Neural progenitor cell (in vitro differentiated cells): ENCODE measurements at regions not wholly inside any gene's neighbourhood (a gene's known extent, or its start where the extent isn't known, plus 50 kb on each side); places are given as distances from the start of the nearest gene placed in this dataset.

Experiments
- DNase-seq: peaks from one replicate; pipeline ENCODE4 v3.0.0-alpha.2; 2016; ENCODE audit warnings: low spot score
- H2AFZ ChIP-seq: fragments of 200-600 bp; sonication (generic); replicated peaks from 2 replicates; pipeline ENCODE4 v1.6.1; 2016; ENCODE audit warnings: antibody characterized with exemption
- H3F3A ChIP-seq: fragments of 200-600 bp; sonication (generic); 2 replicates; pipeline ENCODE4 v1.6.1; 2016; ENCODE audit warnings: antibody characterized with exemption, low read depth
- H3K27ac ChIP-seq: fragments of 200-600 bp; sonication (generic); 2 replicates; pipeline ENCODE4 v1.5.1; 2016; ENCODE audit warnings: mild to moderate bottlenecking
- H3K27me3 ChIP-seq: fragments of 200-600 bp; sonication (generic); 2 replicates; pipeline ENCODE4 v1.6.1; 2016; ENCODE audit warnings: mild to moderate bottlenecking, moderate library complexity
- H3K36me3 ChIP-seq: fragments of 200-600 bp; sonication (generic); 2 replicates; pipeline ENCODE4 v1.5.1; 2016
- H3K4me1 ChIP-seq: fragments of 200-600 bp; sonication (generic); 2 replicates; pipeline ENCODE4 v1.6.1; 2016; ENCODE audit warnings: mixed run types
- H3K4me2 ChIP-seq: fragments of 200-600 bp; sonication (generic); 2 replicates; pipeline ENCODE4 v1.6.1; 2016
- H3K4me3 ChIP-seq: fragments of 200-600 bp; sonication (generic); 2 replicates; pipeline ENCODE4 v1.5.1; 2016
- H3K79me2 ChIP-seq: fragments of 200-600 bp; sonication (generic); 2 replicates; pipeline ENCODE4 v1.6.1; 2016; ENCODE audit warnings: low read depth
- H3K9ac ChIP-seq: fragments of 200-600 bp; sonication (generic); 2 replicates; pipeline ENCODE4 v1.6.1; 2016
- H3K9me3 ChIP-seq: fragments of 200-600 bp; sonication (generic); 2 replicates; pipeline ENCODE4 v1.5.1; 2016; ENCODE audit warnings: low read depth
- H4K20me1 ChIP-seq: fragments of 200-600 bp; sonication (generic); 2 replicates; pipeline ENCODE4 v1.6.1; 2016; ENCODE audit warnings: low read depth
- H3K27ac Mint-ChIP-seq: 3 replicates; pipeline ENCODE4 v1.8.0; 2021; ENCODE audit warnings: mixed read lengths
- H3K27me3 Mint-ChIP-seq: 2 replicates; pipeline ENCODE4 v1.8.0; 2022; ENCODE audit warnings: low read depth, mild to moderate bottlenecking, inconsistent platforms, moderate library complexity, mixed read lengths; ENCODE audit not compliant: insufficient read depth
- H3K36me3 Mint-ChIP-seq: 3 replicates; pipeline ENCODE4 v1.8.0; 2021; ENCODE audit warnings: mixed read lengths
- H3K4me1 Mint-ChIP-seq: 3 replicates; pipeline ENCODE4 v1.8.0; 2021; ENCODE audit warnings: mixed read lengths
- H3K4me3 Mint-ChIP-seq: 3 replicates; pipeline ENCODE4 v1.8.0; 2021; ENCODE audit warnings: mild to moderate bottlenecking, moderate library complexity, mixed read lengths
- H3K9me3 Mint-ChIP-seq: 3 replicates; pipeline ENCODE4 v1.8.0; 2020; ENCODE audit warnings: mixed read lengths
- EZH2 ChIP-seq: fragments of 200-600 bp; sonication (generic); IDR thresholded peaks from 2 replicates; pipeline ENCODE4 v1.6.1; 2017; ENCODE audit warnings: antibody characterized with exemption, mild to moderate bottlenecking, moderate library complexity
- EZH2phosphoT487 ChIP-seq: fragments of 200-600 bp; sonication (generic); IDR thresholded peaks from 2 replicates; pipeline ENCODE4 v1.6.1; 2017; ENCODE audit warnings: antibody characterized with exemption
- TF ChIP-seq, protein P1 (sequence below): fragments of 200-600 bp; sonication (generic); IDR thresholded peaks from 2 replicates; pipeline ENCODE4 v1.5.1; 2017; ENCODE audit warnings: antibody characterized with exemption, mild to moderate bottlenecking

DNA sequence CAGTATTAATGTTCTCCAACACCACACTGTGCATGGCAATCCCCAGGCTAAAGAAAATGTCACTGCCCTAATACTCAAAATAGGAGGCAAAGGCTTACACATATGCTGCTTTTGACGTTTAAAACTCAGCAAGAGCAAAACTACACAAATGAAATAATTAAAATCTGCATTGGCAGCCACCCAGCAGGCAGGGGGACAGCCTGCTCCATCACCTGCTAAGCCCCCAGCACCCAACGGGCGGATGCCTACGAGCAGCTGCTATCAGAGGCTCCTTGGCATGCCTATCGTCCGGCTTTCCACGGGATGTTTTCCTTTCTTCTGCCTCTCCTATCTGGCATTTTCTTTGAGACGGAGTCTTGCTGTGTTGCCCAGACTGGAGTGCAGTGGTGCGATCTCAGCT is 337.5 kb downstream of the SOX9 start:
- Histone ChIP-seq H3K9me3 (no peaks in the 10 kb centered on the region), H3K79me2 (no peaks in the 10 kb centered on the region), H3F3A (no peaks in the 10 kb centered on the region), H2AFZ (no peak overlapping the region), H3K4me1 (no peaks in the 10 kb centered on the region), H4K20me1 (no peaks in the 10 kb centered on the region), H3K36me3 (no peaks in the 10 kb centered on the region), H3K27ac (no peak overlapping the region), H3K27me3 (no peaks in the 10 kb centered on the region), H3K4me2 (no peak overlapping the region), H3K4me3 (no peak overlapping the region), H3K9ac (no peak overlapping the region)
- H3K4me3 Mint-ChIP-seq: no peak overlapping the region
- no peaks in the 10 kb centered on the region for H3K36me3 Mint-ChIP-seq
- H3K4me1 Mint-ChIP-seq: peaks cover 11% of the 10 kb centered on the region
- H3K27me3 Mint-ChIP-seq: peaks cover 7% of the 10 kb centered on the region
- TF ChIP-seq EZH2 (no peak), EZH2phosphoT487 (no peak)
- TF ChIP-seq, protein P1, sequence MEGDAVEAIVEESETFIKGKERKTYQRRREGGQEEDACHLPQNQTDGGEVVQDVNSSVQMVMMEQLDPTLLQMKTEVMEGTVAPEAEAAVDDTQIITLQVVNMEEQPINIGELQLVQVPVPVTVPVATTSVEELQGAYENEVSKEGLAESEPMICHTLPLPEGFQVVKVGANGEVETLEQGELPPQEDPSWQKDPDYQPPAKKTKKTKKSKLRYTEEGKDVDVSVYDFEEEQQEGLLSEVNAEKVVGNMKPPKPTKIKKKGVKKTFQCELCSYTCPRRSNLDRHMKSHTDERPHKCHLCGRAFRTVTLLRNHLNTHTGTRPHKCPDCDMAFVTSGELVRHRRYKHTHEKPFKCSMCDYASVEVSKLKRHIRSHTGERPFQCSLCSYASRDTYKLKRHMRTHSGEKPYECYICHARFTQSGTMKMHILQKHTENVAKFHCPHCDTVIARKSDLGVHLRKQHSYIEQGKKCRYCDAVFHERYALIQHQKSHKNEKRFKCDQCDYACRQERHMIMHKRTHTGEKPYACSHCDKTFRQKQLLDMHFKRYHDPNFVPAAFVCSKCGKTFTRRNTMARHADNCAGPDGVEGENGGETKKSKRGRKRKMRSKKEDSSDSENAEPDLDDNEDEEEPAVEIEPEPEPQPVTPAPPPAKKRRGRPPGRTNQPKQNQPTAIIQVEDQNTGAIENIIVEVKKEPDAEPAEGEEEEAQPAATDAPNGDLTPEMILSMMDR: no peak
- peaks cover 14% of the 10 kb centered on the region for H3K9me3 Mint-ChIP-seq
- H3K27ac Mint-ChIP-seq: peak overlapping the region; percentile 60
- no peak for DNase-seq

DNA sequence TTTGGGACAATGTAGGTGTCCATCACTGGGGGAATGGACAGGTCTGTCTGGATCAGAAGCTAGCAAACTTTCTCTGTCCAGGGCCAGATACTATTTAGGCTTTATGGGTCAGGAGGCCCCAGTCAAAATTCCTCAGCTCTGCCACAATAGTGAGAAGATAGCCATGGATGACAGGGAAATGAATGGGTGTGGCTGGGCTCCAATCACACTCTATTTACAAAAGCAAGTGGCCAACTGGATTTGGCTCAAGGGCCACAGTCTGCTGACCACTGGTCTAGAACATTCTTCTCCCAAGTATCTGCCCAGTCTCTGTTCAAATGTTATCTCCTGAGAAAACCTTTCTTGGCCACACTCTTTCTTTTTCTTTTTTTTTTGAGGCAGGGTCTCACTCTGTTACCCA is 339.9 kb downstream of the SOX9 start:
- no peak for TF ChIP-seq EZH2phosphoT487
- TF ChIP-seq, protein P1: no peak
- no peak for TF ChIP-seq EZH2
- Histone ChIP-seq H3K27me3 (no peaks in the 10 kb centered on the region), H4K20me1 (no peaks in the 10 kb centered on the region), H3K4me2 (no peak overlapping the region), H3K9ac (no peak overlapping the region), H3K36me3 (no peaks in the 10 kb centered on the region), H3K4me1 (peaks cover 5% of the 10 kb centered on the region), H3K79me2 (no peaks in the 10 kb centered on the region), H3K9me3 (no peaks in the 10 kb centered on the region), H2AFZ (no peak overlapping the region), H3F3A (no peaks in the 10 kb centered on the region), H3K27ac (no peak overlapping the region), H3K4me3 (no peak overlapping the region)
- Mint-ChIP-seq H3K27ac (no peak overlapping the region), H3K36me3 (no peaks in the 10 kb centered on the region), H3K4me3 (no peak overlapping the region), H3K9me3 (peaks cover 18% of the 10 kb centered on the region), H3K4me1 (peaks cover 19% of the 10 kb centered on the region), H3K27me3 (peaks cover 11% of the 10 kb centered on the region)
- DNase-seq: no peak

DNA sequence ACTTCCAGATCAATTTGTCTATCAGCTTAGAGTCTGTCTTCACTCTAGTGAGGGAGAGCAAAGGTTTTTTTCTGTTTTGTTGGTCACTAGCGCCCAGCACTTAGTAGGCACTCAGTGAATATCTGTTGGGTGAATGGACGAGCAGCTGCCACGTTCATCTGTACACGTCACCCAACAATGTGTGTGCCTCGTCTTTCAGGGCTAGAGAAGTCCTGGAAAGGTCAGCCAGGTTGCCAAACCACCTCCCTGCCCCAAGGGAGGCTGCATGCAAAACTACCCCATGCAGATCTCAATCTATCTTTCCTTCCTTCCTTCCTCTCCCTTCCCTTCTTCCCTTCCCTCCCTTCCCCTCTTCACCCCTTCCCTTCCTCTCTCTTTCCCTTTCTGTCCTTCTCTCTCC is 340.9 kb downstream of the SOX9 start:
- Mint-ChIP-seq H3K27me3 (peaks cover 14% of the 10 kb centered on the region), H3K9me3 (peaks cover 18% of the 10 kb centered on the region), H3K36me3 (no peaks in the 10 kb centered on the region), H3K4me3 (no peak overlapping the region), H3K4me1 (peaks cover 16% of the 10 kb centered on the region), H3K27ac (peak overlapping the region; percentile 10)
- H2AFZ ChIP-seq: no peak overlapping the region
- no peak for DNase-seq
- H3K4me3 ChIP-seq: no peak overlapping the region
- H3K36me3 ChIP-seq: no peaks in the 10 kb centered on the region
- H3F3A ChIP-seq: no peaks in the 10 kb centered on the region
- H3K9ac ChIP-seq: no peak overlapping the region
- H3K79me2 ChIP-seq: no peaks in the 10 kb centered on the region
- TF ChIP-seq, protein P1: no peak
- TF ChIP-seq EZH2: no peak
- no peak for TF ChIP-seq EZH2phosphoT487
- no peak overlapping the region for H3K27ac ChIP-seq
- H3K4me2 ChIP-seq: no peak overlapping the region
- no peaks in the 10 kb centered on the region for H4K20me1 ChIP-seq
- no peaks in the 10 kb centered on the region for H3K27me3 ChIP-seq
- no peaks in the 10 kb centered on the region for H3K9me3 ChIP-seq
- peaks cover 12% of the 10 kb centered on the region for H3K4me1 ChIP-seq

DNA sequence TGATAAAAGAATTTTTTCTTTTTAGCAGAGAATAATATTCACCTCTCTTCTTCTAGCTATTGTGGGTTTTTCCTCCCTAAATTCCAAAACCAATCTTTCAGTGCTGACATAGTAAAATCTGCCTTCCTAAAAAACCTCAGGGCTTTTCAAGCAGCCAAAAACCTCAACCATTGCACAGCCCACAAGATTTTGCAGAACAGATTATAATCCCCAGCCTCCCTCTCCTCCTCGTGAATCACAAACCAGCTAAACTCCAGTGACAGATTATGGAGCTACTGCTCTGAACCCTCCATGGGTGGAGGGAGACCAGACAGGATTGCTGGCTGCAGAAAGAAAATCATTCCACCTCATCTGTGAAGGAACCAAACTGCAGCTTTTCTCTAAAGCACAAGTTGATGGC is 341.6 kb downstream of the SOX9 start:
- H3F3A ChIP-seq: no peaks in the 10 kb centered on the region
- Mint-ChIP-seq H3K9me3 (peaks cover 18% of the 10 kb centered on the region), H3K36me3 (no peaks in the 10 kb centered on the region), H3K27me3 (peaks cover 12% of the 10 kb centered on the region), H3K27ac (no peak overlapping the region), H3K4me3 (no peak overlapping the region), H3K4me1 (peaks cover 15% of the 10 kb centered on the region)
- H3K4me3 ChIP-seq: no peak overlapping the region
- TF ChIP-seq EZH2phosphoT487: no peak
- TF ChIP-seq, protein P1: no peak
- no peak for TF ChIP-seq EZH2
- DNase-seq: no peak
- no peak overlapping the region for H2AFZ ChIP-seq
- no peaks in the 10 kb centered on the region for H3K27me3 ChIP-seq
- H3K79me2 ChIP-seq: no peaks in the 10 kb centered on the region
- H3K9me3 ChIP-seq: no peaks in the 10 kb centered on the region
- H3K4me2 ChIP-seq: no peak overlapping the region
- no peak overlapping the region for H3K27ac ChIP-seq
- H3K36me3 ChIP-seq: no peaks in the 10 kb centered on the region
- H3K9ac ChIP-seq: no peak overlapping the region
- H3K4me1 ChIP-seq: peaks cover 17% of the 10 kb centered on the region
- no peaks in the 10 kb centered on the region for H4K20me1 ChIP-seq
